Loucy (cell line): ENCODE measurements at regions not wholly inside any gene's neighbourhood (a gene's known extent, or its start where the extent isn't known, plus 50 kb on each side); places are given as distances from the start of the nearest gene placed in this dataset.

ENCODE experiments used
- H2AFZ ChIP-seq: fragments of 200-600 bp; sonication (generic); 2 replicates; pipeline ENCODE4 v1.6.0; 2016; ENCODE audit warnings: antibody characterized with exemption, mild to moderate bottlenecking, low read length, moderate library complexity
- H3F3A ChIP-seq: fragments of 200-600 bp; 2 replicates; pipeline ENCODE4 v1.6.0; 2016; ENCODE audit warnings: antibody characterized with exemption, low read depth, mild to moderate bottlenecking
- H3K27me3 ChIP-seq: fragments of 200-600 bp; sonication (generic); 2 replicates; pipeline ENCODE4 v1.6.1; 2014; ENCODE audit warnings: low read length, mild to moderate bottlenecking; ENCODE audit not compliant: insufficient read depth, poor library complexity, severe bottlenecking
- H3K36me3 ChIP-seq: fragments of 200-600 bp; sonication (generic); 2 replicates; pipeline ENCODE4 v1.6.1; 2016; ENCODE audit warnings: low read length; ENCODE audit not compliant: insufficient read depth
- H3K4me1 ChIP-seq: fragments of 200-600 bp; sonication (generic); 2 replicates; pipeline ENCODE4 v1.5.1; 2014; ENCODE audit warnings: low read length, mild to moderate bottlenecking; ENCODE audit not compliant: insufficient read depth, poor library complexity, severe bottlenecking
- H3K4me2 ChIP-seq: fragments of 200-600 bp; sonication (generic); 2 replicates; pipeline ENCODE4 v1.6.0; 2014; ENCODE audit warnings: antibody characterized with exemption, low read length, low read depth, mild to moderate bottlenecking; ENCODE audit not compliant: poor library complexity, severe bottlenecking
- H3K4me3 ChIP-seq: fragments of 200-600 bp; sonication (generic); 2 replicates; pipeline ENCODE4 v1.5.1; 2014; ENCODE audit warnings: low read length, mild to moderate bottlenecking, mixed read lengths; ENCODE audit not compliant: poor library complexity, severe bottlenecking
- H3K79me2 ChIP-seq: fragments of 200-600 bp; sonication (generic); 2 replicates; pipeline ENCODE4 v1.6.1; 2014; ENCODE audit warnings: low read length; ENCODE audit not compliant: insufficient read depth
- H3K9ac ChIP-seq: fragments of 200-600 bp; sonication (generic); 2 replicates; pipeline ENCODE4 v1.6.0; 2014; ENCODE audit warnings: mild to moderate bottlenecking, low read depth, low read length, moderate library complexity; ENCODE audit not compliant: poor library complexity, severe bottlenecking
- H3K9me2 ChIP-seq: fragments of 200-600 bp; sonication (generic); replicated peaks from 2 replicates; pipeline ENCODE4 v1.6.1; 2016; ENCODE audit warnings: low read depth, low read length, mixed read lengths
- H3K9me3 ChIP-seq: fragments of 200-600 bp; sonication (generic); 2 replicates; pipeline ENCODE4 v1.6.1; 2014; ENCODE audit warnings: mild to moderate bottlenecking, antibody characterized with exemption, low read length, low read depth; ENCODE audit not compliant: insufficient read depth
- H4K20me1 ChIP-seq: fragments of 200-600 bp; sonication (generic); 2 replicates; pipeline ENCODE4 v1.6.0; 2014; ENCODE audit warnings: antibody characterized with exemption, low read length, mild to moderate bottlenecking; ENCODE audit not compliant: insufficient read depth, poor library complexity, severe bottlenecking
- CTCF ChIP-seq: fragments of 200-600 bp; sonication (generic); conservative IDR thresholded peaks from 2 replicates; pipeline ENCODE4 v1.5.1; 2014; ENCODE audit warnings: mild to moderate bottlenecking, antibody characterized with exemption, low read length
- EZH2phosphoT487 ChIP-seq: fragments of 200-600 bp; IDR thresholded peaks from 2 replicates; pipeline ENCODE4 v1.6.1; 2018; ENCODE audit warnings: antibody characterized with exemption, mild to moderate bottlenecking, moderate library complexity, borderline replicate concordance

- Histone ChIP-seq H3K9me2 (no peaks in the 10 kb centered on the region), H3K4me1 (no peaks in the 10 kb centered on the region), H4K20me1 (no peaks in the 10 kb centered on the region), H3K4me3 (no peak overlapping the region), H3K9ac (no peak overlapping the region), H3K36me3 (no peaks in the 10 kb centered on the region), H3F3A (no peaks in the 10 kb centered on the region), H3K9me3 (0 out of 2 replicates have a peak, but pooled peaks cover 3% of the 10 kb centered on the region), H3K4me2 (no peak overlapping the region), H2AFZ (no peak overlapping the region), H3K79me2 (no peaks in the 10 kb centered on the region), H3K27me3 (no peaks in the 10 kb centered on the region)
- TF ChIP-seq EZH2phosphoT487: no peak
- no peak for TF ChIP-seq CTCF
Measured at GRCh38 chr4:125961626-125962025, 646.9 kb downstream of the FAT4 start.

GRCh38 chr4:125975861-125976397 lies 661.2 kb downstream of the FAT4 start:
- Histone ChIP-seq H3K4me3 (no peak overlapping the region), H3K36me3 (no peaks in the 10 kb centered on the region), H3K27me3 (no peaks in the 10 kb centered on the region), H3K79me2 (no peaks in the 10 kb centered on the region), H3K9ac (no peak overlapping the region), H3K9me3 (no peaks in the 10 kb centered on the region), H3K4me1 (no peaks in the 10 kb centered on the region), H4K20me1 (no peaks in the 10 kb centered on the region), H3F3A (no peaks in the 10 kb centered on the region), H3K9me2 (no peaks in the 10 kb centered on the region), H2AFZ (no peak overlapping the region), H3K4me2 (no peak overlapping the region)
- TF ChIP-seq EZH2phosphoT487 (no peak), CTCF (no peak)

GRCh38 chr4:125979950-125980349 lies 665.2 kb downstream of the FAT4 start:
- H3K27me3 ChIP-seq: no peaks in the 10 kb centered on the region
- no peak overlapping the region for H3K4me2 ChIP-seq
- H3K4me1 ChIP-seq: no peaks in the 10 kb centered on the region
- H3K9ac ChIP-seq: no peak overlapping the region
- H3K36me3 ChIP-seq: no peaks in the 10 kb centered on the region
- H2AFZ ChIP-seq: no peak overlapping the region
- H3F3A ChIP-seq: no peaks in the 10 kb centered on the region
- no peak overlapping the region for H3K4me3 ChIP-seq
- no peaks in the 10 kb centered on the region for H3K9me3 ChIP-seq
- H4K20me1 ChIP-seq: no peaks in the 10 kb centered on the region
- no peak for TF ChIP-seq EZH2phosphoT487
- TF ChIP-seq CTCF: no peak
- H3K79me2 ChIP-seq: no peaks in the 10 kb centered on the region
- H3K9me2 ChIP-seq: no peaks in the 10 kb centered on the region
